IMR-90 (cell line): ENCODE measurements at regions not wholly inside any gene's neighbourhood (a gene's known extent, or its start where the extent isn't known, plus 50 kb on each side); places are given as distances from the start of the nearest gene placed in this dataset.

Experiments used
- ATAC-seq: fragments of 200-7000 bp; cut with Tn5 transposase; 2 replicates; pipeline ENCODE4 v1.9.1; 2020; ENCODE audit warnings: low read depth, mild to moderate bottlenecking, moderate library complexity
- BruUV-seq: library from RNA; stranded (reverse); fragments of 400-500 nt; replicated peaks from 2 replicates; lab custom pipeline; 2021; lab: Mats Ljungman, UMichigan
- CTCF ChIA-PET: fragments of 300-600 bp; formaldehyde crosslinking; extraction: SDS; loops from one replicate; lab custom pipeline; 2021; ENCODE audit warnings: antibody characterized with exemption; lab: Yijun Ruan, JAX
- POLR2A ChIA-PET: fragments of 300-600 bp; sonication (Branson Sonifier 250); formaldehyde crosslinking; loops from one replicate; lab custom pipeline; 2022; ENCODE audit warnings: antibody characterized with exemption; ENCODE audit not compliant: unreplicated experiment; lab: Charles Lee
- DNase-seq: peaks from one replicate; pipeline ENCODE4 v3.0.0; 2013
- H2AFZ ChIP-seq: replicated peaks from 2 replicates; pipeline ENCODE3; 2013; ENCODE audit warnings: low read length, mild to moderate bottlenecking; ENCODE audit not compliant: poor library complexity
- H2AK5ac ChIP-seq: 2 replicates; pipeline ENCODE4 v1.6.1; 2013; ENCODE audit warnings: low read depth, low read length, inconsistent platforms
- H2AK9ac ChIP-seq: replicated peaks from 2 replicates; pipeline ENCODE3; 2013; ENCODE audit warnings: mild to moderate bottlenecking, low read depth, low read length, moderate library complexity; ENCODE audit not compliant: poor library complexity
- H2BK120ac ChIP-seq: 2 replicates; pipeline ENCODE4 v1.6.1; 2013; ENCODE audit warnings: low read depth, low read length, inconsistent platforms
- H2BK15ac ChIP-seq: 3 replicates; pipeline ENCODE4 v1.6.1; 2013; ENCODE audit warnings: low read depth, low read length, inconsistent platforms
- H2BK20ac ChIP-seq: 2 replicates; pipeline ENCODE4 v1.6.1; 2013; ENCODE audit warnings: low read depth, mild to moderate bottlenecking, inconsistent platforms, low read length, moderate library complexity
- H2BK5ac ChIP-seq: 2 replicates; pipeline ENCODE4 v1.6.1; 2013; ENCODE audit warnings: mild to moderate bottlenecking, low read depth, low read length, inconsistent platforms; ENCODE audit not compliant: poor library complexity, severe bottlenecking
- H3K14ac ChIP-seq: replicated peaks from 2 replicates; pipeline ENCODE4 v1.6.1; 2013; ENCODE audit warnings: low read depth, low read length, inconsistent platforms
- H3K18ac ChIP-seq: 2 replicates; pipeline ENCODE4 v1.6.1; 2013; ENCODE audit warnings: low read depth, low read length, control low read depth
- H3K23ac ChIP-seq: 2 replicates; pipeline ENCODE4 v1.6.1; 2013; ENCODE audit warnings: low read depth, low read length, inconsistent platforms
- H3K27ac ChIP-seq: 2 replicates; pipeline ENCODE4 v1.5.1; 2013; ENCODE audit warnings: mild to moderate bottlenecking, control low read depth, low read length; ENCODE audit not compliant: insufficient read depth
- H3K27me3 ChIP-seq: 2 replicates; pipeline ENCODE4 v1.6.1; 2013; ENCODE audit warnings: low read length; ENCODE audit not compliant: control insufficient read depth, insufficient read depth
- H3K36me3 ChIP-seq: 2 replicates; pipeline ENCODE4 v1.6.1; 2013; ENCODE audit warnings: low read length, mixed read lengths; ENCODE audit not compliant: control insufficient read depth, insufficient read depth
- H3K4ac ChIP-seq: 2 replicates; pipeline ENCODE4 v1.6.1; 2013; ENCODE audit warnings: low read depth, low read length, inconsistent platforms
- H3K4me1 ChIP-seq: 2 replicates; pipeline ENCODE4 v1.6.1; 2013; ENCODE audit warnings: low read length, mixed read lengths; ENCODE audit not compliant: control insufficient read depth, insufficient read depth
- H3K4me2 ChIP-seq: 2 replicates; pipeline ENCODE4 v1.6.1; 2013; ENCODE audit warnings: low read depth, mild to moderate bottlenecking, control low read depth, low read length, moderate library complexity
- H3K4me3 ChIP-seq: 2 replicates; pipeline ENCODE4 v1.5.1; 2013; ENCODE audit warnings: low read depth, mild to moderate bottlenecking, control low read depth, low read length, moderate library complexity; ENCODE audit not compliant: insufficient read depth
- H3K56ac ChIP-seq: 2 replicates; pipeline ENCODE4 v1.6.1; 2013; ENCODE audit warnings: low read length, inconsistent platforms; ENCODE audit not compliant: insufficient read depth; ENCODE audit errors: extremely low read depth
- H3K79me1 ChIP-seq, 2 experiments: 2 replicates each; pipeline ENCODE4 v1.6.1; 2013; ENCODE audit warnings: low read length in 2 of 2, inconsistent platforms in 1 of 2, low read depth in 1 of 2
- H3K9ac ChIP-seq: 2 replicates; pipeline ENCODE4 v1.6.1; 2013; ENCODE audit warnings: low read depth, low read length, control low read depth
- H3K9me1 ChIP-seq: 2 replicates; pipeline ENCODE4 v1.6.1; 2013; ENCODE audit warnings: low read length, inconsistent platforms; ENCODE audit not compliant: insufficient read depth
- H3K9me3 ChIP-seq: 2 replicates; pipeline ENCODE4 v1.6.1; 2013; ENCODE audit warnings: low read length; ENCODE audit not compliant: control insufficient read depth, insufficient read depth
- H4K20me1 ChIP-seq: 2 replicates; pipeline ENCODE4 v1.6.1; 2013; ENCODE audit warnings: low read length, inconsistent platforms; ENCODE audit not compliant: insufficient read depth
- H4K5ac ChIP-seq: 2 replicates; pipeline ENCODE4 v1.6.1; 2013; ENCODE audit warnings: mild to moderate bottlenecking, low read depth, low read length, control low read depth
- H4K8ac ChIP-seq, 2 experiments: 2 replicates each; pipeline ENCODE4 v1.6.1; 2013; ENCODE audit warnings: low read depth in 2 of 2, low read length in 2 of 2, control low read depth in 1 of 2, inconsistent platforms in 1 of 2
- H4K91ac ChIP-seq: 2 replicates; pipeline ENCODE4 v1.6.1; 2013; ENCODE audit warnings: low read depth, low read length, inconsistent platforms; ENCODE audit not compliant: insufficient read depth
- CHD1 ChIP-seq: IDR thresholded peaks from 2 replicates; pipeline ENCODE4 v1.6.1; 2012; ENCODE audit warnings: low read depth, low read length, improper control_type of control experiment
- MAZ ChIP-seq: IDR thresholded peaks from 2 replicates; pipeline ENCODE4 v1.6.1; 2012; ENCODE audit warnings: low read depth, mild to moderate bottlenecking, low read length, improper control_type of control experiment, moderate library complexity, borderline replicate concordance
- RCOR1 ChIP-seq: IDR thresholded peaks from 2 replicates; pipeline ENCODE4 v1.6.1; 2012; ENCODE audit warnings: mild to moderate bottlenecking, low read length, improper control_type of control experiment; ENCODE audit not compliant: insufficient replicate concordance
- RFX5 ChIP-seq: IDR thresholded peaks from 2 replicates; pipeline ENCODE4 v1.8.0; 2012; ENCODE audit warnings: low read depth, mild to moderate bottlenecking, low read length, moderate library complexity
- SMC3 ChIP-seq: fragments of 150-350 bp; IDR thresholded peaks from 2 replicates; pipeline ENCODE4 v1.6.1; 2016; ENCODE audit warnings: low read depth, mild to moderate bottlenecking, antibody characterized with exemption, low read length, moderate library complexity
- WGBS, 2 experiments: methylation state at CpG; one replicate each; pipeline versions ENCODE4 v1.1.5 to v1.1.7; 2013; ENCODE audit warnings: missing lambda C conversion rate in 2 of 2; ENCODE audit not compliant: insufficient read length in 1 of 2; ENCODE audit errors: extremely low coverage in 2 of 2; 5-methylcytosine and 5-hydroxymethylcytosine counted together
- dilution Hi-C: fragments of 300-500 bp; cut with HindIII; formaldehyde crosslinking; loops from one replicate; pipeline ENCODE4 v1.14.3; 2018; ENCODE audit warnings: low sequenced_read_pairs; ENCODE audit not compliant: unreplicated experiment
- in situ Hi-C: fragments of 300-500 bp; cut with MboI; formaldehyde crosslinking; loops from 3 replicates; pipeline ENCODE4 v1.14.3; 2019; ENCODE audit warnings: low sequenced_read_pairs, inconsistent platforms, mixed read lengths
- intact Hi-C: fragments of 100-400 bp; cut with micrococcal nuclease; formaldehyde crosslinking; loops from 2 replicates; pipeline ENCODE4 v1.10.0; 2022
- TF ChIP-seq, protein P1 (sequence below): fragments of 150-350 bp; IDR thresholded peaks from 2 replicates; pipeline ENCODE4 v1.6.1; 2016; ENCODE audit warnings: low read depth, mild to moderate bottlenecking, low read length, moderate library complexity, borderline replicate concordance
- TF ChIP-seq, protein P2 (sequence below): fragments of 150-350 bp; IDR thresholded peaks from 2 replicates; pipeline ENCODE4 v1.6.1; 2017; ENCODE audit warnings: mild to moderate bottlenecking, antibody characterized with exemption, low read length, low read depth

DNA sequence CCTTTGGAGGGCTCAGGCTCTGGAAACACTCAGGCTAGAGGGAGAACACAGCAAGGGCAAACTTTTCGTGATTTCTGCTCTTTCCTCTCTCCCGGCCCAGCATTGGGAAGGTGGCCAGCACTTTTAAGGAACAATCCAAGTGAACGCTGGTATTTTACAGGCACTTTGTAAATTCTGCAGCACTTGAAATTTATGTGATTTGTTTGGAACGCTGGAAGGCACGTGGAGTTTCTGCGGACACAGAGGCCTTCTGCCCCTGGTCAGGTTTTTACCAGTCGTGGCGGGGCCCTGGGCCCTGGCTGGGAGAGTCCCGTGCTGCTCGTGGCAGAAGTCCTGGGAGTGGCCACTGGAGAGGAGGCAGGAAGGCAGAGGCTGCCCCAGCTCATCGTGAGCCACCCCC, 188.6 kb downstream of the ENGASE start:
- Histone ChIP-seq H3K9ac (no peak overlapping the region), H3K36me3 (no peaks in the 10 kb centered on the region), H3K27me3 (peaks cover 31% of the 10 kb centered on the region), H3K23ac (no peak overlapping the region), H2BK5ac (no peak overlapping the region), H4K91ac (no peak overlapping the region), H3K4me1 (no peaks in the 10 kb centered on the region), H2AFZ (no peak overlapping the region), H2AK9ac (no peak overlapping the region), H2AK5ac (no peak overlapping the region), H3K27ac (no peak overlapping the region), H2BK20ac (no peak overlapping the region), H4K5ac (no peak overlapping the region), H3K4me2 (no peak overlapping the region), H4K20me1 (no peaks in the 10 kb centered on the region), H3K4me3 (no peak overlapping the region), H3K4ac (no peak overlapping the region), H3K9me3 (no peaks in the 10 kb centered on the region), H2BK15ac (no peak overlapping the region), H3K9me1 (no peaks in the 10 kb centered on the region), H4K8ac (no peak overlapping the region), H2BK120ac (no peak overlapping the region), H3K56ac (no peak overlapping the region), H3K79me1 (no peaks in the 10 kb centered on the region), H3K14ac (no peak overlapping the region), H3K18ac (no peak overlapping the region)
- dilution Hi-C loops (no loop called here), in situ Hi-C loops (no loop called here), intact Hi-C loops (no loop called here)
- WGBS, 2 experiments: 44% methylated on average over 4 of the region's 11 CpGs; no CpG with 5 or more reads in 1 of the 2 experiments
- ATAC-seq (no peak), DNase-seq (no peak)
- no TSS peak for BruUV-seq
- CTCF ChIA-PET: no interaction called here
- POLR2A ChIA-PET: no interaction called here
- no peak for TF ChIP-seq MAZ
- TF ChIP-seq RFX5: no peak
- TF ChIP-seq SMC3: no peak
- TF ChIP-seq, protein P1, sequence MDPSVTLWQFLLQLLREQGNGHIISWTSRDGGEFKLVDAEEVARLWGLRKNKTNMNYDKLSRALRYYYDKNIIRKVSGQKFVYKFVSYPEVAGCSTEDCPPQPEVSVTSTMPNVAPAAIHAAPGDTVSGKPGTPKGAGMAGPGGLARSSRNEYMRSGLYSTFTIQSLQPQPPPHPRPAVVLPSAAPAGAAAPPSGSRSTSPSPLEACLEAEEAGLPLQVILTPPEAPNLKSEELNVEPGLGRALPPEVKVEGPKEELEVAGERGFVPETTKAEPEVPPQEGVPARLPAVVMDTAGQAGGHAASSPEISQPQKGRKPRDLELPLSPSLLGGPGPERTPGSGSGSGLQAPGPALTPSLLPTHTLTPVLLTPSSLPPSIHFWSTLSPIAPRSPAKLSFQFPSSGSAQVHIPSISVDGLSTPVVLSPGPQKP: no peak
- TF ChIP-seq RCOR1: no peak
- TF ChIP-seq, protein P2, sequence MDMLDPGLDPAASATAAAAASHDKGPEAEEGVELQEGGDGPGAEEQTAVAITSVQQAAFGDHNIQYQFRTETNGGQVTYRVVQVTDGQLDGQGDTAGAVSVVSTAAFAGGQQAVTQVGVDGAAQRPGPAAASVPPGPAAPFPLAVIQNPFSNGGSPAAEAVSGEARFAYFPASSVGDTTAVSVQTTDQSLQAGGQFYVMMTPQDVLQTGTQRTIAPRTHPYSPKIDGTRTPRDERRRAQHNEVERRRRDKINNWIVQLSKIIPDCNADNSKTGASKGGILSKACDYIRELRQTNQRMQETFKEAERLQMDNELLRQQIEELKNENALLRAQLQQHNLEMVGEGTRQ: no peak
- TF ChIP-seq CHD1: no peak
